Transverse colon (tissue), 3 donors: ENCODE measurements at regions not wholly inside any gene's neighbourhood (a gene's known extent, or its start where the extent isn't known, plus 50 kb on each side); places are given as distances from the start of the nearest gene placed in this dataset.

Experiments used
- CTCF ChIP-seq, 5 experiments: fragments of 200-600 bp in 3 of 5; fragments of 450-650 bp in 2 of 5; sonication (generic) in 3 of 5; IDR thresholded peaks; 1 replicate in 2 of 5; 2 replicates in 3 of 5; pipeline ENCODE4 v1.5.1; 2016 to 2017; ENCODE audit warnings: antibody characterized with exemption in 5 of 5, inconsistent platforms in 3 of 5, mild to moderate bottlenecking in 2 of 5, moderate library complexity in 1 of 5
- POLR2A ChIP-seq: fragments of 450-650 bp; IDR thresholded peaks from one replicate; pipeline ENCODE4 v1.6.1; 2016; ENCODE audit warnings: antibody characterized with exemption, mild to moderate bottlenecking, moderate library complexity

DNA sequence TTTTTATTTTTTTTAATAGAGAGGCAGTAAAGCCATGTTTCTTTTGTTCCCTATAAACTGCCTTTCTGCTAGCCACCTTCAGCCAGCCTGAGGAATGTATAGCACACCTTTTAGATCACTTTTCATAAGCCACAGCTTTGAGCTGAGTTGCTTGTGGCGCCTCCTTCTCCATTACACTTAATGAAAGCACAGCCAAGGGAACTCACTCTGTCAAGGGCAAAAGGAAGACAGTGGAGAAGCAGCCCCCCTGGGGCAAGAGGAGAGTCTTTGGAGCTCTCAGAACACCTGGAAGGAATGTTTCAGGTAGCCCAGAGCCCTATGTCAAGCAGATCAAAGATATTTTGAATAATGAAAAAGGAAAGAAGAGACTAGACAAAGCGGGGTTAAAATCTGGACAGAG, 235.1 kb downstream of the CLIC5 start:
- no peak for TF ChIP-seq CTCF (IDR thresholded peaks at IDR 0.05)
- TF ChIP-seq POLR2A: no peak
